ENCODE measurements at regions not wholly inside any gene's neighbourhood (a gene's known extent, or its start where the extent isn't known, plus 50 kb on each side); places are given as distances from the start of the nearest gene placed in this dataset.

DNA sequence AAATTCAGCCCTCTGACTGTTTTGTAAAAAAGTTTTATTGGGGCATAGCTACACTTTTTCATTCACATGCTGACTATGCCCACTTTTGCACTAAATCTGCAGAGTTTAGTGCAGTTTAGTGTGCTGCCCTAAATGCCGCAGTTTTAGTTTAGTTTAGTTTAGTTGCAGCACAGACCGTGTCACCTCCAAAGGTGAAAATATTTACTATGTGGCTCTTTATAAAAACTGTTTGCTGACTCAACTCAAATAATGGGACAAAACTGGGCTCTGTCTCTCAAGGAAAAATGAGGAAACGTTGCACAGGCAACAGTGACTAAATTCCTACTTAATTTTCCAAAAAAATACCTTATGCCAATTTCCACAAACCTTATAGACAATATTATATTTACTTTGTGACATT, 314.2 kb downstream of the C4orf33 start:
- peaks cover 7% of the 10 kb centered on the region; the same call in 1 of the 2 replicates for H3K27me3 ChIP-seq (ENCODE audit: insufficient read depth, low read length)
- H3K79me2 ChIP-seq (ENCODE audit: control insufficient read depth, insufficient read depth, low read length, unreplicated experiment) = no peaks in the 10 kb centered on the region
- no peak overlapping the region for H3K4me3 ChIP-seq (ENCODE audit: low read depth, low read length)
- no peaks in the 10 kb centered on the region for H3K36me3 ChIP-seq (ENCODE audit: insufficient read depth, low read length)
- H3K27ac ChIP-seq (ENCODE audit: low read depth, low read length) = no peak overlapping the region
- no peak overlapping the region for H2AFZ ChIP-seq (ENCODE audit: low read length, unreplicated experiment)
- H3K4me1 ChIP-seq (ENCODE audit: control insufficient read depth, insufficient read depth, low read length, unreplicated experiment) = no peaks in the 10 kb centered on the region

DNA sequence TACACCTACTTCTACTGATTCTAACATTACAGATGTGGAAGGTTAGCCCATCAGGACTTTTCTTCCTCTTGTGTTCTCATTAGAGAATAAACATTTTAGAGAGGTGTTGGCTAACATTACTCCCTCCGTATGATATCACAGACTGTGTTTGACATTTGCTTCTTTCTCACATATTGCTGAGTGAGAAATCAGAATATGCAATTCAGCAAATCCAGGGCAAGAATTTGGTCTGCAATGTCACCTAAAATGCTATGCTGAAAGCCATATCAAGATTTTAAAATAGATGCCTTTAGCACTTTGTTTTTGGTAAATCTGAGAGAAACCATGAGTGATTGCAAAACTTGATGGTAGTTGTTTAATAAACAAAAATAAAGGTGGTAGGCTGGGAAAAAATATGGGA, 319.1 kb downstream of the C4orf33 start:
- Histone ChIP-seq H3K4me1 (ENCODE audit: control insufficient read depth, insufficient read depth, low read length, unreplicated experiment) (no peaks in the 10 kb centered on the region), H2AFZ (ENCODE audit: low read length, unreplicated experiment) (no peak overlapping the region), H3K27me3 (ENCODE audit: insufficient read depth, low read length) (peaks cover 32% of the 10 kb centered on the region), H3K27ac (ENCODE audit: low read depth, low read length) (no peak overlapping the region), H3K4me3 (ENCODE audit: low read depth, low read length) (no peak overlapping the region), H3K79me2 (ENCODE audit: control insufficient read depth, insufficient read depth, low read length, unreplicated experiment) (no peaks in the 10 kb centered on the region), H3K36me3 (ENCODE audit: insufficient read depth, low read length) (no peaks in the 10 kb centered on the region)

DNA sequence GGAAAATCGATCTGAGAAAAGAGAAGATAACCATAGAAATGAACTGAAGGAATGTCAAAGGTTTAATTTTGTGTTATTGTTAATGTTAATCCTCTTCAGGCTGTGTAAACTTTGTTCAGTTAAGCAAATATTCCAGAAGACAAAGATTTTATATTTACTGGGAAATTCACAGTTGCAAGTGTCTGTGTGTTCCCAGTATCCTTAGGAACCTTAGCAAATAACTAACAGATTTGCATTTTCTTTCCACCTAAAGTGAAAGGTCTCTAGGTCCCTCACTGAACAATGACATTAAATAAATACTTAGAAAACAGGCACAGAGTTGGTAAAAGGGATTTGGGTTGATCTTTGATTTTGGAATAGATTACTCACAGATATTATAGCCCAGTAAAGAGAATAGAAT, 324.7 kb downstream of the C4orf33 start:
- no peak overlapping the region for H3K4me3 ChIP-seq (ENCODE audit: low read depth, low read length)
- no peaks in the 10 kb centered on the region for H3K4me1 ChIP-seq (ENCODE audit: control insufficient read depth, insufficient read depth, low read length, unreplicated experiment)
- peaks cover 31% of the 10 kb centered on the region for H3K27me3 ChIP-seq (ENCODE audit: insufficient read depth, low read length)
- H3K79me2 ChIP-seq (ENCODE audit: control insufficient read depth, insufficient read depth, low read length, unreplicated experiment) = no peaks in the 10 kb centered on the region
- H3K27ac ChIP-seq (ENCODE audit: low read depth, low read length) = no peak overlapping the region
- no peaks in the 10 kb centered on the region for H3K36me3 ChIP-seq (ENCODE audit: insufficient read depth, low read length)
- no peak overlapping the region for H2AFZ ChIP-seq (ENCODE audit: low read length, unreplicated experiment)

DNA sequence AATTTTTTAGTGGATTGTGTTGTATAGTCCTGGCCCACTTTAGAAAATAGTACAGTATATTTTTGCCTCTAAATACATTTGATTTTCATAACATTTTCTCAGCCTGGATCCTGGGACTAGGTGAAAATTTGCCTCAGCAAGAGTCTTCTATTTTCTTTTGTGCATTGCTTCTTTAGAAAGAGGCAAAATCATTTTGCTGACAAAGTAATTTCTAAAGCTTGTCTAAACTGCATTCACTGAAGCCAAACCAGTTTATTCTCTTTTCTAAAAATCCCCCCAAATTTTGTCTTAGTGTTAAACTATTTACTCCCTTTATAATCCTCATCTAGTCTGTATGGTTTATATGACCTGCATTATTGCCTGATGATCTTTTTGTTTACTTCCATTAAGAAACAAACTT, 326.3 kb downstream of the C4orf33 start:
- H3K4me1 ChIP-seq (ENCODE audit: control insufficient read depth, insufficient read depth, low read length, unreplicated experiment) = no peaks in the 10 kb centered on the region
- no peak overlapping the region for H2AFZ ChIP-seq (ENCODE audit: low read length, unreplicated experiment)
- no peaks in the 10 kb centered on the region for H3K79me2 ChIP-seq (ENCODE audit: control insufficient read depth, insufficient read depth, low read length, unreplicated experiment)
- H3K4me3 ChIP-seq (ENCODE audit: low read depth, low read length) = no peak overlapping the region
- no peaks in the 10 kb centered on the region for H3K36me3 ChIP-seq (ENCODE audit: insufficient read depth, low read length)
- H3K27ac ChIP-seq (ENCODE audit: low read depth, low read length) = no peak overlapping the region
- H3K27me3 ChIP-seq (ENCODE audit: insufficient read depth, low read length) = peaks cover 21% of the 10 kb centered on the region; the same call in 1 of the 2 replicates

DNA sequence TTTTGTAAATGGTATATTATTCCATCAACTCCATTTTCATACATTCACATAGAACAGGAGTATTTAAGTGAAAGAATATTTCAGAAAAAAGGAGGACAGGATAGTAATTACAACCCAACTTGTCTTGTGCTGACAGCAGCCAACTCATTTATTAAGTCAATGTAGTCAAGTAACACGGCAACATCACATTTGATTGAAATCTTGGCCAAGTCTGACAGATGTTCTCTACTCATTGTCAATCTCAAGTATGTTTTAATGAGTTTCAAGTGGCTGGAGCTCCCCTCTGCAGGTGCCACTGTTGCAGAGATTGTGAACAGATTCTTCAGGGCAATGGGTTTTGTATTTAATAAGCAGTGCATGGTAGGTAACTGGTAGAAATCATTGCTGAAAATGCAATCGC, 332.5 kb downstream of the C4orf33 start:
- peaks cover 9% of the 10 kb centered on the region; the same call in 1 of the 2 replicates for H3K27me3 ChIP-seq (ENCODE audit: insufficient read depth, low read length)
- no peak overlapping the region for H2AFZ ChIP-seq (ENCODE audit: low read length, unreplicated experiment)
- no peak overlapping the region for H3K4me3 ChIP-seq (ENCODE audit: low read depth, low read length)
- no peak overlapping the region for H3K27ac ChIP-seq (ENCODE audit: low read depth, low read length)
- no peaks in the 10 kb centered on the region for H3K79me2 ChIP-seq (ENCODE audit: control insufficient read depth, insufficient read depth, low read length, unreplicated experiment)
- H3K36me3 ChIP-seq (ENCODE audit: insufficient read depth, low read length) = no peaks in the 10 kb centered on the region
- H3K4me1 ChIP-seq (ENCODE audit: control insufficient read depth, insufficient read depth, low read length, unreplicated experiment) = no peaks in the 10 kb centered on the region

DNA sequence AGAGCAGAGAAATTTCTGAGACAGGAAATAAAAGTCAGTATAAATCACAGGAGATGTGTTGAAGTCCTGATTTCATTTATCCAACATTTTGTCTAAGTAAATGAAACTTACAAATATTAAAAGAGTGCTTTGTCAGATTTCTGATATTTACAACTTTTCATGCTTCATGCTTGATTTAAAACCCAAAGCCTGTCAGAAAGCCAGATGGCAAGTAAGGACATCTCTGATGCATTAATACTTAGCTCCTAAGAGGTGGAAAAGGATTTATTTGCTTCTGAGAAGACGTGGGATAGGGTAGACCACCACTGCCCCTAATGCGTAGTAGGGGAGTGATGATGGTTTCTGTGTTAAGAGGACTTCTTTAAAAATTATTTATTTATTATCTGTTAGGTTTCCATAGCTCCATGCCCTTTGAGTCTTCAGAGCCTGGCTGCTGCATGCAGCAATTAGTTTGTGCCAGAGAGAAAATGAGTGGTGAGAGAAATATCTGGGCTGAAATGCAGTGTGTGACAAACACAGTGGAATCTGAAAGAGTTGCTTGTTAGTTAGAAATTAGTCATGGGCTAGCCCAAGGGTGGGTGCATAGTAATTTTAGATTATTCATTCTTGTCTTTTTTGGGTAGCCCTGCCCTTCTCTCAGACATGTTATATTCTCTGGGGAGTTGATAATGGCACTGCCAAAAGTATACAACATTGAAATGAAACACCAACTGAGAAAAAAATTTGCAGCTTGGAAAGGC, 333.8 kb downstream of the C4orf33 start:
- no peak overlapping the region for H3K4me3 ChIP-seq (ENCODE audit: low read depth, low read length)
- H3K36me3 ChIP-seq (ENCODE audit: insufficient read depth, low read length) = no peaks in the 10 kb centered on the region
- H3K27me3 ChIP-seq (ENCODE audit: insufficient read depth, low read length) = peaks cover 9% of the 10 kb centered on the region; the same call in 1 of the 2 replicates
- H3K79me2 ChIP-seq (ENCODE audit: control insufficient read depth, insufficient read depth, low read length, unreplicated experiment) = no peaks in the 10 kb centered on the region
- no peaks in the 10 kb centered on the region for H3K4me1 ChIP-seq (ENCODE audit: control insufficient read depth, insufficient read depth, low read length, unreplicated experiment)
- H2AFZ ChIP-seq (ENCODE audit: low read length, unreplicated experiment) = no peak overlapping the region
- no peak overlapping the region for H3K27ac ChIP-seq (ENCODE audit: low read depth, low read length)

DNA sequence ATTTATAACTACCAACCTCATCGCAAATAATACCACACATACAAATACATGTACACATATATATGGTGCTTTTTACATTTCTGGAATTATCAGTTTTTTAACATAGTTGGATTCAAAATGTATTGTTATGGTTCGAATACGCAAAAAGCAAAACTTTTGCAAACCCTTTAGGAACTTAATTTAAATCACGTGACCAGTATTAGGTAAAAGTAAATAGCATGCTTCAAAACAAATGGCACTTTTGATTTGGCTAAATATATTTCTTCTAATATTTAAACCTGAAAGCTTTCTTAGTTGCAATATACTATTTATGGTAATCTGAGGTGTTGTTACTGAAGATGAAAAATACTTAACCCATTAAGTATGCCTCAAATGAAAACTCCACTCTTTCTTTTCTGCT, 341.4 kb downstream of the C4orf33 start:
- no peaks in the 10 kb centered on the region for H3K79me2 ChIP-seq (ENCODE audit: control insufficient read depth, insufficient read depth, low read length, unreplicated experiment)
- H3K4me3 ChIP-seq (ENCODE audit: low read depth, low read length) = no peak overlapping the region
- H2AFZ ChIP-seq (ENCODE audit: low read length, unreplicated experiment) = no peak overlapping the region
- H3K27me3 ChIP-seq (ENCODE audit: insufficient read depth, low read length) = no peaks in the 10 kb centered on the region; the same call in 1 of the 2 replicates
- no peak overlapping the region for H3K27ac ChIP-seq (ENCODE audit: low read depth, low read length)
- H3K4me1 ChIP-seq (ENCODE audit: control insufficient read depth, insufficient read depth, low read length, unreplicated experiment) = no peaks in the 10 kb centered on the region
- H3K36me3 ChIP-seq (ENCODE audit: insufficient read depth, low read length) = no peaks in the 10 kb centered on the region

DNA sequence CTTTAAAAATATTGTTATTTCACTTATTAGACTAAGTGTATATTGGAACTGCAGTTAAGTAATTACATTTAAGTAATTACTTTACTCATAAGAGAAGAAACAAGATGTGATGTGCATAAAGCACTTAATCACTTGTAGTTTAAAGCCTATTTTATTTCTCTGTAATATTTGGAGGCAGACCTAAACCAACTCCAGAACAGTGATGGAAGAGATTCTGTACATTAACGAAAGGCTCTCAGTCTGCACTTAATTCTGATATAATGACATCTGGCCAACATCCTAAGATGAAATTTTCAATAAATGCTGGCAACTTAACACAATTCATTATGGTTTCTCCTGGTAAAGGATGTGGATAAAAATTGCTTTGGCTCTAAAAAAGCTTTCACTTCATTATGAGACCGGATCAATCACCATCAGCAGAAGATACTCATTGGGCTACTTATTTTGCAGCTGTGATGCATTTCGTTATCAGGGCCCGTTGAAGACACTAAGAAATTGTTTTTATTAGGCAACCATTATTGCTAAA, 342.6 kb downstream of the C4orf33 start:
- Histone ChIP-seq H3K4me1 (ENCODE audit: control insufficient read depth, insufficient read depth, low read length, unreplicated experiment) (no peaks in the 10 kb centered on the region), H3K79me2 (ENCODE audit: control insufficient read depth, insufficient read depth, low read length, unreplicated experiment) (no peaks in the 10 kb centered on the region), H3K27ac (ENCODE audit: low read depth, low read length) (no peak overlapping the region), H3K4me3 (ENCODE audit: low read depth, low read length) (no peak overlapping the region), H3K27me3 (ENCODE audit: insufficient read depth, low read length) (no peaks in the 10 kb centered on the region; the same call in 1 of the 2 replicates), H2AFZ (ENCODE audit: low read length, unreplicated experiment) (no peak overlapping the region), H3K36me3 (ENCODE audit: insufficient read depth, low read length) (no peaks in the 10 kb centered on the region)

DNA sequence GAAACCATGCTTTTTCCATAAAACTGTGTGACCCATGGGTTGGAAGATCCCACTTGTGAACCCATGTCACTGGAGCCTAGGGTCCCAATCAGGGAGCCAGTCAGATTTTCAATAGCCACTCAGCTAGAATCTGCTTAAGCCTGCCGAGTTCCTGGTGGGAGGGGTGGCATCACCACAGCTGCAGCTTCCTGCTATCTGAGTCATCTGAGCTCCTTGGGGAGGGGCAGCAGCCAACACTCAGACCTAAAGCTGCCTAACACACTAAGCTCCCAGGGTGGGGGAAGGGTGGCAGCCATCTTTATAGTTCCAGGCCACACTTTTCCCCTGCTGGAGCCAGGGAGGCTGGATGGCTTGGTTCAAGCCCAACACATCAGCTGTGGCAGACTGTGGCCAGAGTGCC, 350.1 kb downstream of the C4orf33 start:
- H3K27ac ChIP-seq (ENCODE audit: low read depth, low read length) = no peak overlapping the region
- no peaks in the 10 kb centered on the region for H3K4me1 ChIP-seq (ENCODE audit: control insufficient read depth, insufficient read depth, low read length, unreplicated experiment)
- H3K79me2 ChIP-seq (ENCODE audit: control insufficient read depth, insufficient read depth, low read length, unreplicated experiment) = no peaks in the 10 kb centered on the region
- H3K27me3 ChIP-seq (ENCODE audit: insufficient read depth, low read length) = no peaks in the 10 kb centered on the region
- H3K4me3 ChIP-seq (ENCODE audit: low read depth, low read length) = no peak overlapping the region
- no peaks in the 10 kb centered on the region for H3K36me3 ChIP-seq (ENCODE audit: insufficient read depth, low read length)
- no peak overlapping the region for H2AFZ ChIP-seq (ENCODE audit: low read length, unreplicated experiment)

DNA sequence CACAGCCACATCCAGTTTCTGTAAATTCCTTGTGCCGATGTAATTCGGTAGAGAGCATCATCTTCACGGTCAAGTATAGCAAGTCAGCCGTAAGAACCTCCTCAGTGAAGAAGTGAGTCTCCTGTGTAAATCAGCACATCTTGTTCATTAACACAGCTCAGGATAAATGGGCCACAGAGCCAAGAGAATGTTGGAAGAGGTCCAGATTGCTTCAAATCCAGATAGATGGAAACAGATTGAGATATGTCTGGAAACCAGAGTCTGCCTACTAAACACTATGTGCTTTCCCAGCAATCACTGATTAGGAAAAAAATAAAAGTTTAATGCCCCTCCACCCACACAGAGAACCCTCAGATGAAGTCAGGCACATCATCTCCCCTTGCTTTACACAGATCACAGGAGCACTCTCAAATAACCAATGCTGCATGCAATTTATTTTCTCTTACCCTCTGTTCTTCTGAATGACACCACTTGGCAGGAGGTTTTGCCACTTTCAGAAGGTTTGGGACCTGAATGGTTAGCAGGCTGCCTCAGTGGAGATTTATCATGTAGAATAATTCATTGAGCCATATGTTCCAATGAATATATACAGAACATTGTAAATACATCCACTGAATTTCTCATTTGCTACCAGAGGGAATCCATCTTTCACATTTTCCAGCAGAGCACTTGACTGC, 357.7 kb downstream of the C4orf33 start:
- Histone ChIP-seq H3K27ac (ENCODE audit: low read depth, low read length) (no peak overlapping the region), H3K36me3 (ENCODE audit: insufficient read depth, low read length) (no peaks in the 10 kb centered on the region), H3K4me3 (ENCODE audit: low read depth, low read length) (no peak overlapping the region), H2AFZ (ENCODE audit: low read length, unreplicated experiment) (no peak overlapping the region), H3K27me3 (ENCODE audit: insufficient read depth, low read length) (peaks cover 12% of the 10 kb centered on the region; the same call in 1 of the 2 replicates), H3K4me1 (ENCODE audit: control insufficient read depth, insufficient read depth, low read length, unreplicated experiment) (no peaks in the 10 kb centered on the region), H3K79me2 (ENCODE audit: control insufficient read depth, insufficient read depth, low read length, unreplicated experiment) (no peaks in the 10 kb centered on the region)

DNA sequence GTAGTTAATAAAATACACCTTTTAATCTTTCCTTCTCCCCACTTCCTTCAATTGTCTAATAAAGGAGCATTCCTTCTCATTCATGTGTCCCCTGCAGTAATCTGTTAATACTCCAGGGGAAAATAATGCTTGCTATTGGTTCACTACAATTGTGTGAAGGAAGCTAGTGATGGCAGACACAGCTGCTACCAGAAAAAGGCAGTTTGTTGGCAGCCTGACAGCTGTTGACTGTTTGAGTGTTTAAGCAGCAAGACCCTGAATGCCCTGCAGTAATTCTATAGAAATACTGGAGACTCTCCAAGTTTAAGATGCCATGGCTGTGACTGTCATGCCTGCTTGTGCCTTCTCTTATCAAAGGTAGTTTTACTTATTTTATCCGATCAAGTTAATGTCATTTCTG, 359.5 kb downstream of the C4orf33 start:
- no peaks in the 10 kb centered on the region for H3K4me1 ChIP-seq (ENCODE audit: control insufficient read depth, insufficient read depth, low read length, unreplicated experiment)
- no peak overlapping the region for H3K4me3 ChIP-seq (ENCODE audit: low read depth, low read length)
- H3K27me3 ChIP-seq (ENCODE audit: insufficient read depth, low read length) = peaks cover 14% of the 10 kb centered on the region; the same call in 1 of the 2 replicates
- no peaks in the 10 kb centered on the region for H3K36me3 ChIP-seq (ENCODE audit: insufficient read depth, low read length)
- H3K79me2 ChIP-seq (ENCODE audit: control insufficient read depth, insufficient read depth, low read length, unreplicated experiment) = no peaks in the 10 kb centered on the region
- H2AFZ ChIP-seq (ENCODE audit: low read length, unreplicated experiment) = no peak overlapping the region
- H3K27ac ChIP-seq (ENCODE audit: low read depth, low read length) = no peak overlapping the region

All from ACC112 (cell line).